SH-SY5Y (cell line): ENCODE measurements at regions not wholly inside any gene's neighbourhood (a gene's known extent, or its start where the extent isn't known, plus 50 kb on each side); places are given as distances from the start of the nearest gene placed in this dataset.

Source experiments
- GATA2 ChIP-seq: IDR thresholded peaks from 2 replicates; pipeline ENCODE4 v1.6.1; 2011; ENCODE audit warnings: mild to moderate bottlenecking, low read depth, low read length
- GATA3 ChIP-seq: IDR thresholded peaks from 2 replicates; pipeline ENCODE4 v1.6.1; 2011; ENCODE audit warnings: low read depth, mild to moderate bottlenecking, low read length, moderate library complexity

- no peak for TF ChIP-seq GATA2
- TF ChIP-seq GATA3 = no peak
These were observed 142.0 kb downstream of the PTPN20 start for GRCh38 chr10:47053081-47053798.

- TF ChIP-seq GATA3 = no peak
- TF ChIP-seq GATA2 = no peak
These were observed 143.7 kb downstream of the PTPN20 start for GRCh38 chr10:47054974-47055373.

- no peak for TF ChIP-seq GATA3
These were observed 144.4 kb downstream of the PTPN20 start for GRCh38 chr10:47055386-47056246.

- TF ChIP-seq GATA3 (no peak), GATA2 (no peak)
These were observed 145.0 kb downstream of the PTPN20 start for GRCh38 chr10:47056247-47056510.

- no peak for TF ChIP-seq GATA2
- no peak for TF ChIP-seq GATA3
These were observed 146.2 kb downstream of the PTPN20 start for GRCh38 chr10:47057471-47057870.

GRCh38 chr10:47058032-47058702, 146.9 kb downstream of the PTPN20 start:
- no peak for TF ChIP-seq GATA3
- TF ChIP-seq GATA2 = no peak

GRCh38 chr10:47058961-47059391, 147.7 kb downstream of the PTPN20 start:
- no peak for TF ChIP-seq GATA3
- TF ChIP-seq GATA2 = no peak

GRCh38 chr10:47059606-47060311, 148.5 kb downstream of the PTPN20 start:
- TF ChIP-seq GATA3 (no peak), GATA2 (no peak)

- no peak for TF ChIP-seq GATA3
- no peak for TF ChIP-seq GATA2
These were observed 149.1 kb downstream of the PTPN20 start for GRCh38 chr10:47060356-47060755.

GRCh38 chr10:47060993-47061500, 149.8 kb downstream of the PTPN20 start:
- TF ChIP-seq GATA3 = no peak
- TF ChIP-seq GATA2 = no peak

GRCh38 chr10:47061776-47062175, 150.5 kb downstream of the PTPN20 start:
- TF ChIP-seq GATA3 = no peak
- TF ChIP-seq GATA2 = no peak

GRCh38 chr10:47062441-47063200, 151.4 kb downstream of the PTPN20 start:
- TF ChIP-seq GATA3 (no peak), GATA2 (no peak)

- no peak for TF ChIP-seq GATA3
- TF ChIP-seq GATA2 = no peak
These were observed 152.6 kb downstream of the PTPN20 start for GRCh38 chr10:47063858-47064257.
